GM21528 (cell line): ENCODE measurements at regions not wholly inside any gene's neighbourhood (a gene's known extent, or its start where the extent isn't known, plus 50 kb on each side); places are given as distances from the start of the nearest gene placed in this dataset.
"Not testable (repeated sequence)": the region's sequence is repeated elsewhere in the genome, so short reads cannot be mapped to it uniquely, and the experiment has no call there.

Source experiments
- ATAC-seq: cut with Tn5 transposase; IDR thresholded peaks from one replicate; pipeline ENCODE4 v1.9.1; 2021; ENCODE audit warnings: mild to moderate bottlenecking, moderate library complexity; ENCODE audit not compliant: unreplicated experiment, low FRiP score

DNA sequence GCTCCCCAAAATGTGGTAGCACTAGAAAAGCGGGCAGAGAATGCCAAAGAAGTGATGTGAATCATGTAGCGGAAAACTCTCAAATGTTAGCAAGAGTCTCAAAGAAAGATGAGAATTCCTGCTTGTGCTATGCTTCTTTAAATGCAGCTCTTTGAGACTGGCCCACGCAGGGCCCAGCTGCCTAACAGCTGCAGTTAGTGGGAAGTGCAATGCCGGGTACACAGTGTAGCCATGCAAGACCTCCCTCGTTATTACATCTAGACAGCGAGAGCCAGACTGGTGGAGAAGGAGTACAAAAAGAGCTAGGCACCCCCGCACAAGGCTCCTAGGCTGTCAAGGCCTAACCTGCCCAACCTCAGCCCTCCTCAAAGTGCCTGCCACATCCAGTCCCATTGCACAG lies 201.7 kb upstream of the PRDM1 start:
- no peak for ATAC-seq

DNA sequence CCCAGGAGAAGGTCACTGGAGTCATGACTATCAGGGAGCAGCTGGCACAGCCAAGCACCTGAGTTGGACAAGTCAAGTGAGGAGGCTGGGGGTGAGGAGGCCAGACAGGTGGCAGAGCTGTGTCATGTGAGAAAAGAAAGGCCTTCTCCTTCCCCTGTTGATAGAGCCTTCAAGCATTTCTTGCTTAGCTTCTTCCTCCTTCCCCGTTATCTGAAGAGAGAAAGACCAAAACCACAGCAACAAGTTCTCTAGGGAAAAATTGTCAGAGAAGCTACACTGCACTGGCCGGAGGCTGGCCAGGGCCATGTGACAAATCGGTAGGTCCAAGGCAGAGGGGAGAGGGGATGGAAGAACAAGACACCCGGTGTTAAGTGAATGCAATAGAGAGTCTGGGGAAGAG lies 202.1 kb upstream of the PRDM1 start:
- no peak for ATAC-seq

DNA sequence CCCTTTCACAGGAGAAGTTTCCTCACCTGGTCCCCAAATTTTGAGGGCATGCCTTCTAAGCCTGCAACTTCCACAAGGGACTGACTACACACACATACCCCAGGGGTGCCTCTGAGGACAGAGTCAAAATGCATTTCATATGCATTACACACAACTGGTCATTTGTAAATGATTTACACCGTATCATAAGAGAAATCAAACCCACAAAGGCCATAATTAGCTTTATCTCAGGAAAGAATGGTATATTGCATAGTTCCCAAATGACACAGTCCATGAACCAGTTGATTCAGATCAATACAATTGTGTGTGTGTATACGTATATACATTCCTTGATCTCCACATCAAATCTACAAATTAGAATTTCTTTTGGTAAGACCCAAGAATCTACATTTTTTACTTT lies 203.3 kb upstream of the PRDM1 start:
- no peak for ATAC-seq

DNA sequence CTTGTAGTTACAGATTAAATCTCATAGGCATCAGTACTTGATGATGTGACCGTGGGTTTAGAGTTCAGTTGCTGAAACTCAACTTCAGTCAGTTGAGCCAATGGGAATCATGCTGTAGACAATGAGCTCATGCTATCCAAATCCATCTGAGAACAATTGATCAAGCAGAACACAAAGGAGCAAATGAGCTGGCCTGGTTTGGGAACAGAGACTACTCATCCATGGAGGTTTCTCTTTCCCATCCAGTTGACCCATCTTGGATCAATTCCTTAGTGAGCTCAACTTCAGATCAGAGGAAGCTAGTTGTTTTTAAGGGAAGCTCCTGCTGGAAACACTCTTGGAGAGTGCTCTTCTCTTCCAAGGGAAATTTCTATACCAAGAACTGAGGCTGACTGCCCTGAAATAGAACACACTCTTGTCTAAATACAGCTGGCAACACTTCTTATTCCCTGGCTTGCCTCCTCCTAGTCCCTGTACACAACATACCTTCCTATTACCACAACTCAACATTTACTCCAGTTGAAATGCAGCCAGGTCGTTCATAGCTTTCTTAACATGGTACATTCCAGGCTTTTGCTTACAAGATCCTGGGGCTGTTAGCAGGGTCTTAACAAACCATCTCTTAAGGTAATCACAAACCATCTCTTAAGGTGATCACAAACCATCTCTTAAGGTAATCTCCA lies 203.9 kb upstream of the PRDM1 start:
- ATAC-seq: no peak

DNA sequence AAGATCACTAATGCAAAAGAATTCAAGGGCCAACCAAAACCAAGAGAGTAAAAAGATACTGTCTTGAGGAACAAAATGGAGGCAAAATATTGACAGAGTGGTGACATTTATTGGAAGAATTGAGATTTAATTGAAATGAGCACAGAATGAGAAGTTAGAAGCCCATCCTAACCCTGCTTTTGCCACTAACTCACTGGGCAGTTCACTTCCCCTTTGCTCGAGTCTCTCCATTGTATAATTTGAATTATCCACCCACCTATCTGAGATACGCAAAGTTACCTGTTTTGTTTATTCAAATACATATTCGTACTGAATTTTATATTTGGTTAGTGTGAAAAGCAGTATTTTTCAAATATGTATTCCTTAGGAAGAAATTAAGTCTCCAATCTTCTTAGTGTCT lies 204.5 kb upstream of the PRDM1 start:
- ATAC-seq: no peak

DNA sequence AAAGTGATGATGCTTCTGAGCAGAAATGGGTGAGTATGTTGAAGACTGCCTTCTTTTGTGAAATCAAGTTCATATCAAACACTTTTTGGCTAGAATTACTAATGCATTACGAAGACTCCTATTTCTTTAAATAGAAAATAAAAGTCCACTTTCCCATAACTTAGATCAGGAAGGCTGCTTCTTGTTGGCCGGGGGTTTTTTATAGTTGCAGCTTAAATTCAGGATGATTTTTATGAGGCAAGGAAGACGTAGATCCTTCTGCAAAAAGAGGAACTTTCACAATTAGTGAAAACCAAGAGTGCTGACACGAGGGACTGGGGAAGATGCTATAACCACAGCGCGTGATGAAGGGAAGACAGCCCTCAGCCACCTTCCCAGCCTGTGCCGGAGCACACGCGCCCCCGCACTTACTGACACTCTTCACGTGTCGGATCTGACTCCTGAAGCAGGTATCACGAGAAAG lies 206.1 kb upstream of the PRDM1 start:
- no peak for ATAC-seq

DNA sequence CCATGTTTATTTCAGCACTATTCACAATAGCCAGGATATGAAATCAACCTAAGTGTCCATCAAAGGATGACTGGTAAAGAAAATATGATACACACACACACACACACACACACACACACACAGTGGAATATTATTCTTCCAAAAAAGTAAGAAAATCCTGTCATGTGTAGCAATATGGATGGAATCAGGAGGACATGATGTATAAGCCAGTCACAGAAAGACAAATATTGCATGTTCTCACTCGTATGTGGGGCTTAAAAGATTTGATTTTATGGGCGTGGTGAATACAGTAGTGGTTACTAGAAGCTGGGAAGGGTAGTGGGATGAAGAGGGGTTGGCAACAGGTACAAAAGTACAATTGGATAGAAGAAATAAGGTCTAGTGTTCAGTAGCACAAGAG lies 207.0 kb upstream of the PRDM1 start:
- no peak for ATAC-seq

DNA sequence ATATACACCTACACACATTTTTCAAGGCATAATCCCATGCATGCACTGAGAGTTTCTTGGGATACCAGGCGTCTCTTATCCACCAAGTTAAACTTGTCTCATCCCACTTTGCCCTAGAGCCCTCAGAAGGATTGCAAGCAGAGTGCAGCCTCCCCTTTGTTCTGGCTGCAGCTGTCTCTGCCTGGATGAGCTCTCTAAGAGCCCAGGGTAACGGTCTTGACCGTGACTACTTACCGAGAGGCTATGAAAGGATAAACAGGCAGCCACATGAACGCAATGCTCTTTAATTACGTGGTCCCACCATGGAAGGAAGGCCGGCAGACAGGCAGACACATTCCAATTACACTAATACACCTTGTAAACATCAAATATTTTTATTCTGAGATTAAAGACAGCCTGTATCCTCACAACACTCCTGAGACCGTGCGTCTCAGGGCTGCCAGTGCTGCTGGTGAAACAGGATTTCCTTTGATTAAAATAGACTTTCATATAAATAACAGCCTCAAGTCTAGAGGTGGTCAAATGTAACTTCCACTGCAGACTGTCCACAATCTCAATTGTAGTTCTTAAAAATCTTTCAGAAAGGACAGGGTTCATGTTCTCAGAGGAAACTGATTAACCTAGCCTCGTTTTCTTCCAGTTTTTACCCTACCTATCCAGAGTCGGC lies 210.0 kb upstream of the PRDM1 start:
- ATAC-seq: no peak

DNA sequence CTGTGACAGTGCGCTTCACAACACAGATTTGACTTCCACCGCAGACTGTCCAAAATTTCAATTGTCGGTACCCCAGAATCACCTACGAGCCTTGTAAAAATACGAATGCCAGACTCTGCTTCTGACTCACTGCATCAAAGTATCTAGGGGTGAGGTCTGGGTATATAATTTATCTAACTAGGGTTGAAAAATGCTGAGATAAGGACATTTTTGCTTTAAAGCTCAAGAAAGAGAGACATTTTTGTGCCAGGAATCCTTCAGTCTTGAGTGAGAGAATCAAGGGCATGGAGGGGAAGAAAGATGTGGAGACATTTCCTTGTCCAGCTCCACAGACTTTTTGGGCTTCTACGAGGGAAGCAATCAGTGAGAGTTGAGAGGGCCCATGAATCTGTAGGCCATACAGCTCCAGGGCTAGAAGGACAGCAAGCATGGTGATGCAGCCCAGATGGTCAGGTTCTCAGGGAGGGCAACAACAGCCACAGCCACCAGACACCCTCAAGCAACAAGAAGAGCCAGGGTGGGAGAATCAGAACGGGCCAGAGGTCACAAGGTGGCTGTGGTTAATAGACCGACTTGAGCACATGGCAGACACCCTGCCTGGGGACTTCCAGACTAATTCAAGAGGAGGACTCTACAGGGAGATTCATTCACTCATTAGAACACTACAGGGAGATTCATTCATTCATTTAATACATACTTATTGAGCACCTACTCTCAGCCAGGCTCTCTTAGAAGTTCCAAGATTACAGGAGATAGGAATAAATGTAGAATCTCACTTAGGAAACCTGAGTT lies 211.1 kb upstream of the PRDM1 start:
- ATAC-seq: no peak

DNA sequence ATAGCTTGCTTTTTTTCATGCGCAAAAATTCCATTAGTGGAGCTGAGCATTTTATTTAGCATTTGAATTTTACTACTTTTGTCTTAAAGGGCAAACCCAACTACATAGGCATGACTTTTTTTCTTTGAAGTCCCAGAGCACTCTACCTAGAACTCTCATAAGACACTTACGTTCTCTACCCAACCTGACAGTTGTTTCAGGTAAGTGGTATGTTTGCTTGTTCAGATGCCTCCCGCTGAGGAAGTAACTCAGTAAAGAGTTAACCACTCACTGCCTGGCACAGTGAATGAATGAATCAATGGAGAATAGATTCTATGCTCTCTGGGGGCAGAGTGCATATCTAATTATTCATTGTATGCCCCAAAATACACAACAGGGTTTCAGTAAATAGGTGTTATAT lies 212.3 kb upstream of the PRDM1 start:
- ATAC-seq: no peak

DNA sequence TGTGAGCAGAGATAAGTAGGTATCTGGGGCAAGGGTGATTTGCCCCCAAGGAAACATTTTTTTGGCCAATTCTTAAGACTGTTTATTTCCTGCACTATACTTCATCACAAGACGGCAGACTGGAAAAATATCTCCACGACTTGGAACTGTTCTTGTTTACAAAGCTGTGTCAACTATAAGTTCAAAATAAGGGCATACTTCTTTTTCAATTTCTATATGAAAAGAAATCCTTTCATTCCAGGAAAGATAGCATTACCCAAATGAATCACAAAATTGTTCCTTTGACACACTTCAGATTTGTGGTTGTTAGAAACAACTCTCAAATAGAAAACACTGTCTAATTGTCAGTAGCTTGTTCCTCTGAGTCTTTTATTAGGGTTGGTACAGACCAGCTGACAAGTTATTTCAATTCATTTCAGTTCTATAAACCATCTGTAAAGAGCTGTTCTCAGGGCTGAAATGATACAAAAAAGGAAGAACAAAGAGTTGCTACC lies 212.9 kb upstream of the PRDM1 start:
- ATAC-seq: no peak

DNA sequence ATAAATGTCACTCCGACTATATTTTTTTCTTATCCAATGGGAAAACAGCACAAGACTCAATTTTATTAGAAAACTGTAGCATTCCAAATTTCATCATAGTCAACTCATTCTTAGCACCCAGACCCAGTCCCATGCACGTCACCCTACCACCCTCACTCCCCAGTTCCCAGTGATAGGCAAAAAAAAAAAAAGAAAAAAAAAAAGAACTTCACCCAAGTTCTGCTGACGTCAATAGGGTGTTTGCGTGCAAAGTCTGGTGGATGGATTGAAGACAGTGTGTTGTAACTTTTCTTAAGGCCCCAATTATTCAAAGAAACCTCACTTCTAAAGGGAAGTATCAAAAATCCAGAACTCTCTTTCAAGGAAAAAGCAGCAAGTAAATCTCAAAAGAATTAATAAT lies 213.9 kb upstream of the PRDM1 start:
- ATAC-seq: no peak

DNA sequence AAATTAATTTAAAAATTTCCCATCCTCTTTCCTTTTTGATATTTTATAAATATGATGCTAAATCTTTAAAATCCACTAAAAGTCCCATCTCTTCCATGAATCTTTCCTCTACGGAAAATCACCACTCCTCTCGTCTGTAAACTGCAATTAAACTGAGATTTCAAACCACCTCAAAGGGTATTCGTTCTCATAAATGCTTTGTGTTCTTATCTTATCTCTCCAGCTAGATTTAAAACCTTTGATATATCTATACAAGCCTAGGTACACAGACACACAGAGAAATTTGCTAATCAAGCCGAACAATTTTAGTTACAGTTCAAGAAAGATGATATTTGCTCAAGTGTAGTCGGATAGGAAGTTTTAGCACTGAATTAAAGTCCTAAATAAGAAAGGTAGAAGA lies 214.6 kb upstream of the PRDM1 start:
- ATAC-seq: no peak

DNA sequence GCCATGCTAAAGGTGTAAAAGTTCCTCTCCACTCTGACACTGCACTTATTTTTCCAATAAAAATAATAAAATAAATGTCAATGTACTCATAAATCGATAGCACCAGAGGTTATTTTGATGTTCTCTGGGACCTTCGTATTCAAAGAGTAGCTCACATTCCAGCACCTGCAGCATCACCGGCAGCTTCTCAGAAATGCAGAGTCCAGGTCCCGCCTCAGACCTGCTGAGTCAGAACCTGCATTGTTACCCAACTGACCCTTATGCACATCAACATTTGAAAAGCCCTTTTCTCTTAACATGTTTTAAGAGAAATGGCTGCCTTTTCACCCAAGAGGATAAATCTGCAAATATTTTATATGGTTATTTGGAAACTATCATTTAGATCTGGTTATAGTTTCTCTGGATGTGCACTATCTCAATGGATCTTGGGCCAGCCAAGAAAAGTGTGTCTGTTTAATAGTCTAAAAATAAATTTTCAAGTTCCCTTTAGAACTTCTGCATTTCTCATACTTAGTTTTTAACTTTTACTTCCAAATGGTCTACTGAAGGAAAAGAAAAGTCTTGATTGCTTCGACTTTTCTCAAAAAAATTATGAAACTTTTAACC lies 216.2 kb upstream of the PRDM1 start:
- ATAC-seq: no peak

DNA sequence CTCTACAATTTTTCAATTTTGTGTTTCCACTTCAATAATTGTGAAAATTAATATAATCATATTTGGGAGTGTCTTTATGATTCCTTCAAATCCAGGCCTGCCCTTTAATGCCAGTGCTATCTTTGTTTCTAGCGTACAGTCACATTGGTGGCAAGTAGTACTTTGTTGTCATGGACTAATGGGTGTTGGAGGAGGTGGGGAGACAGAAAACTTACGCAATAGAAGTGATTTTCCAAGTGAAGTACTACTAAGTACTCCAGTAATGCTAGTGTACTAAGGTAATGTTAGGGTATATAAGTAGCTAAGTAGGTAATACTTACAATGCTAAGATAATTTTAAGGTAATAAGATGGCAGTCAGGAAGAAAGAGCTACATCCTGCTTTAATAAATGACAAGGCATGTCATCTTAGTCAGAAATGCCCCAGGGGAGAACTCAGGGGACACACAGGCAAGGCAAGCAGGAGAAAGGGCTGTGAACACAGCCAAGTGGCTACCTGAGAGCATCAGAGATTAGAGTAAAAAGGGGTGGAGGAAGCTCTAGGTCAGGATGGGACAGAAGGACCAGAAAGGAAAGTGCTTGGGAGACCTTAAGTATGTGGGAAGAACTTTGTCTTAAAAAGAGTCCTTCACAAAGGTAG lies 217.2 kb upstream of the PRDM1 start:
- no peak for ATAC-seq

DNA sequence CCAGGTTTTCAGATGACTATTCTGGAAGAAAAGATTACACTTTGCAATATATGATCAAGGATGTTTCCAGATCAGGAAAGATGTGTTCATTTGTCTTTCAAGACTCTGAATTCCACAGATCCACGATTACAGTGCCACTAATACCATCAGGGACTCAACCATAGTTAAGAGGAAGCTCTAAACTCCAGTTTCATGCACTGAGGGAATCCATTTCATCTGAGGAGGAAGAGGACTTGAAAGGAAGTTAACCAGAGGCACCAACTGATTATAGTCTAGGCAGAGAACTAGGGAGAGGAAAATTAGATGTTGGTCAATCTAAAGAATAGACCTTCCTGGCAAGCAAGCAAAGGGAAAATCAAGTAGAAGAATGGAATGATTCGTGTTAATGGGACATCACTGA lies 218.3 kb upstream of the PRDM1 start:
- ATAC-seq: no peak

DNA sequence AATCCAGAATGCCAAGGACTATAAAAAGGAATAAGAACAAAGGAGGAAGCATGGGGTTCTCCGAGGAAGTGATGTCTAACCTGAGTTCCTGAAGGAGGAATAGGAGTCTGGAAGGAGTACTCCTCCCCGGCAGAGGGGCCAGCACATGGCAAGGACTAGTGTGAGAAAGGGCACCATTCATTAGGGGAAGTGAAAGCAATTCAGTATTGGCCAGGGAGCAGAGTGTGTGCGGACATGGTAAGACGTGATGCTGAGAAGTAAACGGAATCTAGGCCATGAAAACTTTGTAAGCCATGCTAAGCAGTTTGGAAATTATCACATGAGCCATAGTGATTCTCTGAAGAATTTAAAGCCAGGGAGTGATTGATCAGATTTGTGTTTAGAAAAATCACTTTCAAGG lies 218.9 kb upstream of the PRDM1 start:
- no peak for ATAC-seq

DNA sequence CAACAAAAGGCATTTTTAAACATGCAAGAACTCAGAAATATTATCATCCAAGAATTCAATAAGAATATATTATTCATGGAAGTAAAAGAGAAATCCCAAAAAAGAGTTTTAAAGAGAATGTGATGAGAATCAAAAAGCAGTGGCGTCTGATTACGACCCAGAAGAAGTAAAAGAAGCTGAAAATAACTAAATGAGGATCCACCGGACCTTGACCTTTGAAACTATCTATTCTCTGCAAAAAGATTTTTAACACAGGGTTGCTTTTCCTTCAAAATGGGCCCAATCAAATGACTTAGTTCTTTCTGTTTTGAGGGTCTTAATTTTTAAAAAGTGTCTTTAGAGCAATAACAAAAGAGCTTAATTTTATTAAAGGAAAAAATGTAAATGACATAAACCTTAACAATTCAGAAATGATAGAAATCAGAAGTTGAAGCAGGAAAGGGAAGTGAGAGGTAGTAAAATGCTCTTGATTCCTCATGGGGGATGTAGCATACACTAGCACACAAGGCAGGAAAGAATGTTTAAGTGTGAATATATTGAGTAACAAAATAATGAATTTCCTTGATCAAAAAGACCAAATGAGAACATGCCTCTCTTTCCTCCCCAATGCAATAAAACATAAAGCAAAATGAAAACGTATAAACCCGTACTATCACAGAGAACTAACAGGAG lies 223.1 kb upstream of the PRDM1 start:
- ATAC-seq: no peak

DNA sequence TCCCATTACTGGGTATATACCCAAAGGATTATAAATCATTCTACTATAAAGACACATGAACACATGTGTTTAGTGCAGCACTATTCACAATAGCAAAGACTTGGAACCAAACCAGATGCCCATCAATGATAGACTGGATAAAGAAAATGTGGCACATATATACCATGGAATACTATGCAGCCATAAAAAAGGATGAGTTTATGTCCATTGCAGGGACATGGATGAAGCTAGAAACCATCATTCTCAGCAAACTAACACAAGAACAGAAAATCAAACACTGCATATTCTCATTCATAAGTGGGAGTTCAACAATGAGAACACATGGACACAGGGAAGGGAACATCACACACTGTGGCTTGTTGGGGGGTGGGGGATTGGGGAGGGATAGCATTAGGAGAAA lies 225.2 kb upstream of the PRDM1 start:
- not testable (repeated sequence) for ATAC-seq

DNA sequence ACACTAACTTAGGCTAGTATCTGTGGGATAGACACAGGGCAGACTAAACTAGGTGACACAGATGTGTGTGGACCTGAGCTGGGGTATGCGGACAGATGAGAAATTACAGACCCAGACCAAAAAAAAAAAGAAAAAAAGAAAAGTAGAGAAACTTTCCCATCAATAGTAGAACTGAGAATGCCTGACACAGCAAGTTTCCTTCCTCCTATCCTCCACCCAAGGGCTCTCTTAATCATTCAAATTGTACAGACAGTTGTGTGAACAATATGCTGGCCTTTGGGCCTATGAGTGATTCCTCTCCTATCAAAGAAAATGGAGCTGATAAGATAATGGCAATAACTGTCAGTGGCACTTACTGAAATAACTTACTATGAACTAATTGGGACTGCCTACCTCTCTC lies 226.7 kb upstream of the PRDM1 start:
- ATAC-seq: no peak
